Mesenchymal stem cell (in vitro differentiated cells and primary cell): ENCODE measurements at regions not wholly inside any gene's neighbourhood (a gene's known extent, or its start where the extent isn't known, plus 50 kb on each side); places are given as distances from the start of the nearest gene placed in this dataset.

Source experiments
- DNase-seq: peaks from one replicate; pipeline ENCODE4 v3.0.0-alpha.2; 2013
- H2AFZ ChIP-seq: one replicate; pipeline ENCODE4 v1.6.1; 2013; ENCODE audit warnings: low read depth, mild to moderate bottlenecking, control low read depth, inconsistent platforms, low read length, moderate library complexity
- H2AK5ac ChIP-seq: 2 replicates; pipeline ENCODE4 v1.6.1; 2013; ENCODE audit warnings: low read length, moderate library complexity, mild to moderate bottlenecking, inconsistent platforms; ENCODE audit not compliant: severe bottlenecking
- H2BK120ac ChIP-seq: one replicate; pipeline ENCODE4 v1.6.1; 2013; ENCODE audit warnings: low read depth, mild to moderate bottlenecking, inconsistent platforms, low read length, moderate library complexity
- H2BK12ac ChIP-seq, 2 experiments: one replicate each; pipeline ENCODE4 v1.6.1; 2013; ENCODE audit warnings: inconsistent platforms in 2 of 2, low read length in 2 of 2, mild to moderate bottlenecking in 2 of 2, moderate library complexity in 2 of 2, control low read depth in 1 of 2
- H2BK15ac ChIP-seq: one replicate; pipeline ENCODE4 v1.6.1; 2013; ENCODE audit warnings: mild to moderate bottlenecking, low read depth, inconsistent platforms; ENCODE audit not compliant: poor library complexity, severe bottlenecking
- H2BK5ac ChIP-seq: 2 replicates; pipeline ENCODE4 v1.6.1; 2013; ENCODE audit warnings: low read depth, mild to moderate bottlenecking, low read length, control low read depth, inconsistent platforms; ENCODE audit not compliant: poor library complexity, severe bottlenecking
- H3K14ac ChIP-seq, 2 experiments: one replicate each; pipeline ENCODE4 v1.6.1; 2013; ENCODE audit warnings: inconsistent platforms in 2 of 2, low read length in 2 of 2, control low read depth in 1 of 2, mild to moderate bottlenecking in 1 of 2, moderate library complexity in 1 of 2
- H3K18ac ChIP-seq, 2 experiments: one replicate each; pipeline ENCODE4 v1.6.1; 2013; ENCODE audit warnings: inconsistent platforms in 2 of 2, low read length in 2 of 2, control low read depth in 1 of 2, low read depth in 1 of 2, mild to moderate bottlenecking in 1 of 2
- H3K23ac ChIP-seq, 2 experiments: one replicate each; pipeline ENCODE4 v1.6.1; 2013; ENCODE audit warnings: inconsistent platforms in 2 of 2, low read length in 2 of 2, mild to moderate bottlenecking in 2 of 2, moderate library complexity in 2 of 2, control low read depth in 1 of 2
- H3K27ac ChIP-seq: 2 replicates; pipeline ENCODE4 v1.5.1; 2013; ENCODE audit warnings: mild to moderate bottlenecking, moderate library complexity, low read length, control low read depth, inconsistent platforms; ENCODE audit not compliant: poor library complexity, severe bottlenecking
- H3K27me3 ChIP-seq, 2 experiments: 2 replicates each; pipeline versions ENCODE4 v1.6.1 to v1.7.0; 2013; ENCODE audit warnings: low read length in 2 of 2, mild to moderate bottlenecking in 2 of 2, moderate library complexity in 2 of 2, control low read depth in 1 of 2, inconsistent platforms in 1 of 2; ENCODE audit not compliant: control insufficient read depth in 1 of 2, insufficient read depth in 1 of 2
- H3K36me3 ChIP-seq, 2 experiments: 2 replicates each; pipeline versions ENCODE4 v1.6.1 to v1.7.0; 2013; ENCODE audit warnings: low read length in 2 of 2, control low read depth in 1 of 2, inconsistent platforms in 1 of 2, low read depth in 1 of 2, mild to moderate bottlenecking in 1 of 2; ENCODE audit not compliant: insufficient read depth in 2 of 2, control insufficient read depth in 1 of 2
- H3K4ac ChIP-seq, 2 experiments: one replicate each; pipeline ENCODE4 v1.6.1; 2013; ENCODE audit warnings: inconsistent platforms in 2 of 2, low read length in 2 of 2, mild to moderate bottlenecking in 2 of 2, moderate library complexity in 2 of 2, control low read depth in 1 of 2, low read depth in 1 of 2
- H3K4me1 ChIP-seq: 2 replicates; pipeline ENCODE4 v1.6.1; 2013; ENCODE audit warnings: low read depth, low read length, control low read depth; ENCODE audit not compliant: control insufficient read depth, insufficient read depth
- H3K4me2 ChIP-seq: 2 replicates; pipeline ENCODE4 v1.6.1; 2013; ENCODE audit warnings: low read length, mild to moderate bottlenecking, inconsistent platforms; ENCODE audit not compliant: poor library complexity, severe bottlenecking
- H3K4me3 ChIP-seq, 2 experiments: 2 replicates each; pipeline versions ENCODE4 v1.5.1 to v1.7.0; 2013; ENCODE audit warnings: low read length in 2 of 2, mild to moderate bottlenecking in 2 of 2, control low read depth in 1 of 2, low read depth in 1 of 2; ENCODE audit not compliant: insufficient read depth in 1 of 2
- H3K79me1 ChIP-seq: replicated peaks from 2 replicates; pipeline ENCODE4 v1.6.1; 2013; ENCODE audit warnings: mild to moderate bottlenecking, control low read depth, low read length, inconsistent platforms; ENCODE audit not compliant: poor library complexity, severe bottlenecking
- H3K9ac ChIP-seq: 2 replicates; pipeline ENCODE4 v1.7.0; 2013; ENCODE audit warnings: mild to moderate bottlenecking, low read length, moderate library complexity
- H3K9me3 ChIP-seq: 2 replicates; pipeline ENCODE4 v1.7.0; 2013; ENCODE audit warnings: mild to moderate bottlenecking, low read length; ENCODE audit not compliant: control insufficient read depth
- H4K8ac ChIP-seq: one replicate; pipeline ENCODE4 v1.6.1; 2013; ENCODE audit warnings: inconsistent platforms, mild to moderate bottlenecking, low read length, moderate library complexity
- H4K91ac ChIP-seq: one replicate; pipeline ENCODE4 v1.6.1; 2013; ENCODE audit warnings: mild to moderate bottlenecking, low read length, inconsistent platforms
- WGBS: methylation state at CpG from one replicate; pipeline ENCODE4 v1.1.7; 2013; ENCODE audit warnings: mixed read lengths; 5-methylcytosine and 5-hydroxymethylcytosine counted together

DNA sequence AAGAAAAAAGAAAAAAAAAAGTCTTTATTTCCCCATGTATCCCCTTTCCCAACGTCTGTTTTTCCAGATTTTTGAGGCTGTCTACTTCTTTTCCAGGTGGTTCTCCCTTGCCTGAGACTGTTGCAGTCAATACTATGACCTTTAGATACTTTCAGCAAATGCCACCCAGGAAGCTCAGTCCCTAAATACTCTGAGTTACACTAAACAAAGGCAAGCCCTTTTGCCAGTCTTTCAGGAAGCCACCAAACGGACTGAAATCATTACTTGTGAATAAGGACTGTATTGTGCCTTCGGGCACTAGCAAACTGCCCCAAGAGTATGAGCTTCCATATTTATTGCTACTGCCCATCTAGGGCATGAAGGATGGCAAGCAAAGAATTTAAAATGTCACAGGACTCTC is 621.3 kb downstream of the SUCLG1 start:
- Histone ChIP-seq H3K18ac (no peak overlapping the region), H4K91ac (no peak overlapping the region), H3K4me1 (no peaks in the 10 kb centered on the region), H3K27ac (no peak overlapping the region), H3K79me1 (no peaks in the 10 kb centered on the region), H3K14ac (no peak overlapping the region), H3K9ac (no peak overlapping the region), H2BK120ac (no peak overlapping the region), H2AFZ (no peak overlapping the region), H3K4me3 (no peak overlapping the region), H3K4ac (no peak overlapping the region), H3K27me3 (no peaks in the 10 kb centered on the region), H3K4me2 (no peak overlapping the region), H2AK5ac (no peak overlapping the region), H3K9me3 (no peaks in the 10 kb centered on the region), H2BK15ac (no peak overlapping the region), H2BK5ac (no peak overlapping the region), H3K36me3 (no peaks in the 10 kb centered on the region), H4K8ac (no peak overlapping the region), H2BK12ac (no peak overlapping the region), H3K23ac (no peak overlapping the region)
- WGBS: 78% methylated on average over 3 of the region's 3 CpGs
- no peak for DNase-seq

DNA sequence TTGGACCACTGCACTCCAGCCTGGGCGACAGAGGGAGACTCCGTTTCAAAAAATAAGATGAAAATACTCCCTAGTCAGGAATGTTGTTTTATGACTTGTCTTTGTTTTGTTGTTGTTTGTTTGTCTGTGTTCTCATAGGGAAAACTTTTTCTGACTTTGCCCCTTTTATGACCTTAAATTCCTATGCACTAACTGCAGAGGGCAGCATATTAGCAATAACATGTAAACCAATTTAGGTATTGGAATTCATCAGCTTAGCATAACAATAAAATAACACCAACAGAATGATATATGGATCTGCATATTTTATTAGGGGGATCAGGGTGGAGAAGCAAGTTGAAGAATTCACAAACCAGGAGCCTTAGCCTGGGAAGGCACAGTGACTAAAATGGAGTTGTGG is 631.5 kb downstream of the SUCLG1 start:
- H4K8ac ChIP-seq: no peak overlapping the region
- H2BK15ac ChIP-seq: no peak overlapping the region
- H2BK120ac ChIP-seq: no peak overlapping the region
- H2AFZ ChIP-seq: no peak overlapping the region
- H3K4me3 ChIP-seq: no peak overlapping the region
- H3K9me3 ChIP-seq: no peaks in the 10 kb centered on the region
- H3K79me1 ChIP-seq: no peaks in the 10 kb centered on the region
- no peak overlapping the region for H2AK5ac ChIP-seq
- no peaks in the 10 kb centered on the region for H3K27me3 ChIP-seq
- H2BK12ac ChIP-seq: no peak overlapping the region
- no peak overlapping the region for H4K91ac ChIP-seq
- H2BK5ac ChIP-seq: no peak overlapping the region
- no peak overlapping the region for H3K9ac ChIP-seq
- no peak overlapping the region for H3K27ac ChIP-seq
- H3K4me2 ChIP-seq: no peak overlapping the region
- no peak for DNase-seq
- H3K4me1 ChIP-seq: no peaks in the 10 kb centered on the region
- WGBS: 90% methylated on average over 2 of the region's 2 CpGs
- no peak overlapping the region for H3K14ac ChIP-seq
- no peak overlapping the region for H3K18ac ChIP-seq
- no peak overlapping the region for H3K23ac ChIP-seq
- no peak overlapping the region for H3K4ac ChIP-seq
- no peaks in the 10 kb centered on the region for H3K36me3 ChIP-seq

GRCh38 chr2:83826577-83826976 is 632.5 kb downstream of the SUCLG1 start:
- Histone ChIP-seq H2AFZ (no peak overlapping the region), H2BK5ac (no peak overlapping the region), H3K14ac (no peak overlapping the region), H4K8ac (no peak overlapping the region), H2BK12ac (no peak overlapping the region), H3K4me2 (no peak overlapping the region), H3K27ac (no peak overlapping the region), H3K36me3 (no peaks in the 10 kb centered on the region), H3K18ac (no peak overlapping the region), H3K4ac (no peak overlapping the region), H3K23ac (no peak overlapping the region), H2BK120ac (no peak overlapping the region), H3K9ac (no peak overlapping the region), H3K4me1 (no peaks in the 10 kb centered on the region), H3K79me1 (no peaks in the 10 kb centered on the region), H2BK15ac (no peak overlapping the region), H3K9me3 (no peaks in the 10 kb centered on the region), H3K27me3 (no peaks in the 10 kb centered on the region), H3K4me3 (no peak overlapping the region), H2AK5ac (no peak overlapping the region), H4K91ac (no peak overlapping the region)
- 84% methylated on average over 4 of the region's 5 CpGs for WGBS
- DNase-seq: no peak

GRCh38 chr2:83823229-83823628 is 635.9 kb downstream of the SUCLG1 start:
- no peaks in the 10 kb centered on the region for H3K27me3 ChIP-seq
- no peak overlapping the region for H4K8ac ChIP-seq
- H3K4me1 ChIP-seq: no peaks in the 10 kb centered on the region
- no peak overlapping the region for H2AFZ ChIP-seq
- H3K4me3 ChIP-seq: no peak overlapping the region
- no peak for DNase-seq
- no peak overlapping the region for H4K91ac ChIP-seq
- H3K9me3 ChIP-seq: no peaks in the 10 kb centered on the region
- WGBS: 82% methylated on average over 2 of the region's 2 CpGs
- no peak overlapping the region for H3K4ac ChIP-seq
- no peak overlapping the region for H3K23ac ChIP-seq
- no peak overlapping the region for H2BK5ac ChIP-seq
- H2BK12ac ChIP-seq: no peak overlapping the region
- H2BK120ac ChIP-seq: no peak overlapping the region
- no peak overlapping the region for H2AK5ac ChIP-seq
- H3K27ac ChIP-seq: no peak overlapping the region
- H3K14ac ChIP-seq: no peak overlapping the region
- H2BK15ac ChIP-seq: no peak overlapping the region
- no peak overlapping the region for H3K18ac ChIP-seq
- H3K79me1 ChIP-seq: no peaks in the 10 kb centered on the region
- no peak overlapping the region for H3K4me2 ChIP-seq
- no peaks in the 10 kb centered on the region for H3K36me3 ChIP-seq
- H3K9ac ChIP-seq: no peak overlapping the region
